ENCODE measurements at regions not wholly inside any gene's neighbourhood (a gene's known extent, or its start where the extent isn't known, plus 50 kb on each side); places are given as distances from the start of the nearest gene placed in this dataset.

DNA sequence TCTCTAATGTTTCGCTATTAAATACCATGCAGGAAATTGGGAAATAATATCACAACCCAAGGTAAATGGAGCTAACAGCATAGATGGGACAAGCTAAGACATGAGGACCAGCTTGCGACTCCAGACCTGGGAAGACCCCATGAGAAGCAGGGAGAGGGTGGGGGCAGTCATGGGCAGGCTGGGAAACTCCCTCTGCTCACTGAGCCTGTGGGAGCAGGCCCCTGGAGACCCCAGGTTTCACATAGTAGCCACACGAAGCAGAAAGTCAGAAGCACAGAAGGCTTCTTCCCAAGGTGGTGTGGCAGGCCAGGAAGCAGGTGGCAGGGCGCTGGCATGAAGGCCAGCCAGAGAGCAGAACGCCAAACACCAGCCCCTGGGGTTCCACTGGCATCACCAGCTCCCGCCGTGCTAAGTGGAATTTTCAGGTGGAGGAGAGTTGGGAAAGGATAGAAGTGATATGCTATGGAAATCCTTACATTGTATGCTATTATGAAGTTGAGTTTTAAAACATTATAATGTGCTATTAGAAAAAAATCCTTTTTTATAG lies 99.9 kb upstream of the RNF32 start:
- no peak for DNase-seq
- 80% methylated on average over 7 of the region's 7 CpGs for WGBS, 2 donors

GRCh38 chr7:156539999-156540398 lies 100.6 kb upstream of the RNF32 start:
- intact Hi-C loops (cut with DNase I) = no loop called here

More for the DNA sequence above, 99.9 kb upstream of the RNF32 start:
- Histone ChIP-seq H3K9me3 (ENCODE audit: control insufficient read depth, low read length) (no peaks in the 10 kb centered on the region), H3K4me3 (ENCODE audit: low read length in 2 of 2) (no peak overlapping the region), H3K4me1 (ENCODE audit: control insufficient read depth in 1 of 2, insufficient read depth in 2 of 2, low read length in 2 of 2) (no peaks in the 10 kb centered on the region), H3K27ac (ENCODE audit: low read depth in 1 of 2, low read length in 2 of 2) (no peak overlapping the region), H3K36me3 (ENCODE audit: control insufficient read depth in 1 of 2, insufficient read depth in 2 of 2, low read length in 1 of 2) (no peaks in the 10 kb centered on the region), H3K27me3 (ENCODE audit: control insufficient read depth in 1 of 2, insufficient read depth in 2 of 2, low read length in 1 of 2) (no peaks in the 10 kb centered on the region)
- intact Hi-C loops (cut with DNase I) = no loop called here
- no peak for ATAC-seq (ENCODE audit: low FRiP score)

DNA sequence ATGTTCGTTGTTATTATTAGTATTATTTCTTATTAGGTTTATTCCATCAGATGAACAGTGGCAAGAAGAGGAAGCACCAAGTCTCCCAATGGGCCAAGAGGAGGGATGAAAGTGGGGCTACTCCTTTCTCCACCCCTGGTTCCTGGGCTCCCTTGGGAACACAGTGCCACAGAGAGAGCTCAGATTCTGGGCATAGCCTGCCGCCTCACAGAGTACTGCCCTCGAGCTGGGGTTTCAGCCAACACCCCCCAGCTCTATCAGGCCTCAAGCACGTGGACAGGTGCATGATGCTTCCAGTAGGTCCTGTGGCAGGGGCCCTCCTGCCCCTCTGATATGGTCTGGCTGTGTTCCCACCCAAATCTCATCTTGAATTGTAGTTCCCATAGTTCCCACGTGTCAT lies 103.6 kb upstream of the RNF32 start:
- no peak overlapping the region for H3K4me3 ChIP-seq (ENCODE audit: low read length in 2 of 2)
- no peaks in the 10 kb centered on the region for H3K27me3 ChIP-seq (ENCODE audit: control insufficient read depth in 1 of 2, insufficient read depth in 2 of 2, low read length in 1 of 2)
- no peaks in the 10 kb centered on the region for H3K36me3 ChIP-seq (ENCODE audit: control insufficient read depth in 1 of 2, insufficient read depth in 2 of 2, low read length in 1 of 2)
- no peak for DNase-seq
- ATAC-seq (ENCODE audit: low FRiP score) = no peak
- H3K4me1 ChIP-seq (ENCODE audit: control insufficient read depth in 1 of 2, insufficient read depth in 2 of 2, low read length in 2 of 2) = no peaks in the 10 kb centered on the region
- intact Hi-C loops (cut with DNase I) = no loop called here
- H3K9me3 ChIP-seq (ENCODE audit: control insufficient read depth, low read length) = no peaks in the 10 kb centered on the region
- no peak overlapping the region for H3K27ac ChIP-seq (ENCODE audit: low read depth in 1 of 2, low read length in 2 of 2)
- 66 to 75% methylated on average over 5 of the region's 5 CpGs for WGBS, 2 donors

More at GRCh38 chr7:156539999-156540398, 100.6 kb upstream of the RNF32 start:
- Histone ChIP-seq H3K4me1 (ENCODE audit: control insufficient read depth in 1 of 2, insufficient read depth in 2 of 2, low read length in 2 of 2) (no peaks in the 10 kb centered on the region), H3K27ac (ENCODE audit: low read depth in 1 of 2, low read length in 2 of 2) (no peak overlapping the region), H3K4me3 (ENCODE audit: low read length in 2 of 2) (no peak overlapping the region), H3K27me3 (ENCODE audit: control insufficient read depth in 1 of 2, insufficient read depth in 2 of 2, low read length in 1 of 2) (no peaks in the 10 kb centered on the region), H3K36me3 (ENCODE audit: control insufficient read depth in 1 of 2, insufficient read depth in 2 of 2, low read length in 1 of 2) (no peaks in the 10 kb centered on the region), H3K9me3 (ENCODE audit: control insufficient read depth, low read length) (no peaks in the 10 kb centered on the region)
- ATAC-seq (ENCODE audit: low FRiP score) (no peak), DNase-seq (no peak)
- 67 to 73% methylated on average over 12 of the region's 12 CpGs for WGBS, 2 donors

GRCh38 chr7:156534925-156535324 lies 105.6 kb upstream of the RNF32 start:
- intact Hi-C loops (cut with DNase I) = no loop called here
- H3K4me1 ChIP-seq (ENCODE audit: control insufficient read depth in 1 of 2, insufficient read depth in 2 of 2, low read length in 2 of 2) = no peaks in the 10 kb centered on the region
- H3K9me3 ChIP-seq (ENCODE audit: control insufficient read depth, low read length) = no peaks in the 10 kb centered on the region
- no peaks in the 10 kb centered on the region for H3K36me3 ChIP-seq (ENCODE audit: control insufficient read depth in 1 of 2, insufficient read depth in 2 of 2, low read length in 1 of 2)
- H3K27me3 ChIP-seq (ENCODE audit: control insufficient read depth in 1 of 2, insufficient read depth in 2 of 2, low read length in 1 of 2) = no peaks in the 10 kb centered on the region
- no peak overlapping the region for H3K27ac ChIP-seq (ENCODE audit: low read depth in 1 of 2, low read length in 2 of 2)
- ATAC-seq (ENCODE audit: low FRiP score) = no peak
- no peak for DNase-seq
- 77 to 78% methylated on average over 9 of the region's 9 CpGs for WGBS, 2 donors
- H3K4me3 ChIP-seq (ENCODE audit: low read length in 2 of 2) = no peak overlapping the region

DNA sequence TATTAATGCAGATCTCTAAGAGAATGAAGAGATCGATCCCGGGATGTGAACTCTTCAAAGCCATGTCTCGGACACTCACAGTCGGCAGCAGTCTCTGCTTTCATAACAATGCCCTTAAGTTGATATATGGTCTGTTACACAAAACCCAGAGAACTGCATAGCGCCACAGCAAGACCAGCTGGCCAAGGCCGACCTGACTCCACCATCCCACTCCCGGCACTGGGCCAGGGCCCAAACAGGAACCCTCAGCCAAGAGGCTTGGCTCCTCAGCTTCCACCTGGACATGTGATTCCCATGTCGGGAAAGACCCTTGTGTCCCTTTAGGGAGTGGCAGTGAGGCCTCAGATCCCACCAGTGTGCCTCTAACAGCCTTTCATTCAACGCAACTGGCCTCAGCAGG lies 106.6 kb upstream of the RNF32 start:
- WGBS, 2 donors = 87 to 88% methylated on average over 9 of the region's 9 CpGs
- Histone ChIP-seq H3K4me1 (ENCODE audit: control insufficient read depth in 1 of 2, insufficient read depth in 2 of 2, low read length in 2 of 2) (no peaks in the 10 kb centered on the region), H3K27me3 (ENCODE audit: control insufficient read depth in 1 of 2, insufficient read depth in 2 of 2, low read length in 1 of 2) (no peaks in the 10 kb centered on the region), H3K27ac (ENCODE audit: low read depth in 1 of 2, low read length in 2 of 2) (no peak overlapping the region), H3K36me3 (ENCODE audit: control insufficient read depth in 1 of 2, insufficient read depth in 2 of 2, low read length in 1 of 2) (no peaks in the 10 kb centered on the region), H3K9me3 (ENCODE audit: control insufficient read depth, low read length) (no peaks in the 10 kb centered on the region), H3K4me3 (ENCODE audit: low read length in 2 of 2) (no peak overlapping the region)
- no peak for ATAC-seq (ENCODE audit: low FRiP score)
- DNase-seq = no peak
- intact Hi-C loops (cut with DNase I) = no loop called here

- Histone ChIP-seq H3K4me3 (ENCODE audit: low read length in 2 of 2) (no peak overlapping the region), H3K4me1 (ENCODE audit: control insufficient read depth in 1 of 2, insufficient read depth in 2 of 2, low read length in 2 of 2) (no peaks in the 10 kb centered on the region), H3K9me3 (ENCODE audit: control insufficient read depth, low read length) (no peaks in the 10 kb centered on the region), H3K27ac (ENCODE audit: low read depth in 1 of 2, low read length in 2 of 2) (no peak overlapping the region), H3K27me3 (ENCODE audit: control insufficient read depth in 1 of 2, insufficient read depth in 2 of 2, low read length in 1 of 2) (no peaks in the 10 kb centered on the region), H3K36me3 (ENCODE audit: control insufficient read depth in 1 of 2, insufficient read depth in 2 of 2, low read length in 1 of 2) (no peaks in the 10 kb centered on the region)
- 81 to 83% methylated on average over 13 of the region's 13 CpGs for WGBS, 2 donors
- DNase-seq = no peak
- intact Hi-C loops (cut with DNase I) = no loop called here
- no peak for ATAC-seq (ENCODE audit: low FRiP score)
These were observed 107.2 kb upstream of the RNF32 start for GRCh38 chr7:156533420-156533819.

DNA sequence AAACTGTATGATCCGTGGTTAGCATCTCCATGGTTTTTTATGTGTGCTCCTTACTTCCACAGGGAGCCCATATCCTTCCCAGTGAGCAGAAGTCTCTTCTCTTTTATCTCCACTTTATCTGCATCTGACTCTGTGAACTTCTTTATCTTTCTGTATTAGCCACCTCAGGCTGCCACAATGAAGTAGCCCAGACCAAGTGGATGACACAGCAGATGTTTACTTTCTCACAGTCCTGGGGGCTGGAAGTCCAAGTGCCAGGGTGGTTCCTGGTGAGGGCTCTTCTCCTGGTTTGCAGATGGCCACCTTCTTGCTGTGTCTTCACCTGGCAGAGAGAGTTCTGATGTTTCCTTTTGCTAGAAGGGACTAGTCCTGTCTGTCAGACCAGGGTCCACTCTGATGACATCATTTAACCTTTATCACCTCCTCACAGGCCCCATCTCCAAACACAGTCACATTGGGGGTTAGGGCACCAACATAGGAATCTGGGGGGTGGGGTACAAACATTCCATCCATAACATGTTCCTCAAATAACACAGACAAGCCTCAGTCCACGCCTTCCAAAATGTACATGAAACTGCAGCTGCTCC lies 108.5 kb upstream of the RNF32 start:
- H3K27ac ChIP-seq (ENCODE audit: low read depth in 1 of 2, low read length in 2 of 2) = no peak overlapping the region
- H3K4me1 ChIP-seq (ENCODE audit: control insufficient read depth in 1 of 2, insufficient read depth in 2 of 2, low read length in 2 of 2) = no peaks in the 10 kb centered on the region
- DNase-seq (no peak), ATAC-seq (ENCODE audit: low FRiP score) (no peak)
- no peaks in the 10 kb centered on the region for H3K36me3 ChIP-seq (ENCODE audit: control insufficient read depth in 1 of 2, insufficient read depth in 2 of 2, low read length in 1 of 2)
- no peaks in the 10 kb centered on the region for H3K27me3 ChIP-seq (ENCODE audit: control insufficient read depth in 1 of 2, insufficient read depth in 2 of 2, low read length in 1 of 2)
- no peak overlapping the region for H3K4me3 ChIP-seq (ENCODE audit: low read length in 2 of 2)
- intact Hi-C loops (cut with DNase I) = no loop called here
- 40 to 47% methylated on average over 2 of the region's 2 CpGs for WGBS, 2 donors
- no peaks in the 10 kb centered on the region for H3K9me3 ChIP-seq (ENCODE audit: control insufficient read depth, low read length)

DNA sequence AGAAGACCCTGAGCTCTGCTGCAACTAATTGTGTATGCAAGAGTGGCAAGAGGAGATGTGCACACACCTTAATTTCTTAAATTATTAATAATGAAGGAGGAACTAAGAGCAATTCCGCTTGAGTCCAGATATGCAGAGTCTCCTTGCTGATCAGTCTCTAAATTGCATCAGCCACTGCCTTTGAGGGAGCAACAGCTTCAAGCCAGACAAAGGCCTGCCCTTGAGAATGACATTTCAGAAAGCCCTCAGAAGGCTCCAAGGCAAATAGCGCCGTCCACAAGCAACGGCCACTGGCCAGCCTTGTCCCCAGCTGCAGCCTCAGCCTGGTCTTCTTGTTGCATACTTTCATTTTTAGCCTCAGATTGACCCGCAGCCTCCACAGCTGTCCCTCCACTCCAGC lies 110.6 kb upstream of the RNF32 start:
- intact Hi-C loops (cut with DNase I) = no loop called here
- 76 to 81% methylated on average over 5 of the region's 5 CpGs for WGBS, 2 donors
- H3K4me3 ChIP-seq (ENCODE audit: low read length in 2 of 2) = no peak overlapping the region
- ATAC-seq (ENCODE audit: low FRiP score) (no peak), DNase-seq (no peak)
- H3K9me3 ChIP-seq (ENCODE audit: control insufficient read depth, low read length) = no peaks in the 10 kb centered on the region
- no peaks in the 10 kb centered on the region for H3K4me1 ChIP-seq (ENCODE audit: control insufficient read depth in 1 of 2, insufficient read depth in 2 of 2, low read length in 2 of 2)
- H3K27me3 ChIP-seq (ENCODE audit: control insufficient read depth in 1 of 2, insufficient read depth in 2 of 2, low read length in 1 of 2) = no peaks in the 10 kb centered on the region
- H3K27ac ChIP-seq (ENCODE audit: low read depth in 1 of 2, low read length in 2 of 2) = no peak overlapping the region
- no peaks in the 10 kb centered on the region for H3K36me3 ChIP-seq (ENCODE audit: control insufficient read depth in 1 of 2, insufficient read depth in 2 of 2, low read length in 1 of 2)

DNA sequence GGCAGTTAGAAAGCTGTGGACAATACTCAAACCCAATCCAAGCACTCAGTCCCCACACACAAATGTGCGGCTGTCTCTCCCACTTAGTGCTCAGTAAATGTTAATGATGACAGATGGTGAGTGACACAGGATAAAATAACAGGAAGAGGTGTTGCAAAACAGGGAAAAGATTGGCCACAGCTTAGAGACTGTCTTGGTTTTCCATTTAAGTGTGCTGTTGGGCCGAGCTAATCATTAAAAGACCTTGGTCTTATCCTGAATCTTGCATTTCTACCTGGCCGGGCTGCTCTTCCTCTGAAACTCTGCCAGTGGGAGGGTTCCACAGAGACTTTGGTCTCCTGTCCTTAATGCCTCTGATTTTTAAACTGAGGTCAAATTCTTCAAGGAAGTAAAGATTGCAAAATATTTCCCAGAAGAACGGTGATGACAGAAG lies 113.1 kb upstream of the RNF32 start:
- no peaks in the 10 kb centered on the region for H3K9me3 ChIP-seq (ENCODE audit: control insufficient read depth, low read length)
- H3K27ac ChIP-seq (ENCODE audit: low read depth in 1 of 2, low read length in 2 of 2) = no peak overlapping the region
- no peaks in the 10 kb centered on the region for H3K36me3 ChIP-seq (ENCODE audit: control insufficient read depth in 1 of 2, insufficient read depth in 2 of 2, low read length in 1 of 2)
- no peaks in the 10 kb centered on the region for H3K27me3 ChIP-seq (ENCODE audit: control insufficient read depth in 1 of 2, insufficient read depth in 2 of 2, low read length in 1 of 2)
- ATAC-seq (ENCODE audit: low FRiP score) = no peak
- no peak overlapping the region for H3K4me3 ChIP-seq (ENCODE audit: low read length in 2 of 2)
- WGBS, 2 donors = 65 to 74% methylated on average over 4 of the region's 4 CpGs
- intact Hi-C loops (cut with DNase I) = no loop called here
- H3K4me1 ChIP-seq (ENCODE audit: control insufficient read depth in 1 of 2, insufficient read depth in 2 of 2, low read length in 2 of 2) = no peaks in the 10 kb centered on the region
- DNase-seq = no peak
